ENCODE measurements at regions not wholly inside any gene's neighbourhood (a gene's known extent, or its start where the extent isn't known, plus 50 kb on each side); places are given as distances from the start of the nearest gene placed in this dataset.

GRCh38 chr17:53017227-53017626 is 805.5 kb upstream of the KIF2B start:
- Histone ChIP-seq H3K4me2 (ENCODE audit: low read length, poor library complexity, severe bottlenecking) (no peak overlapping the region), H3K14ac (ENCODE audit: low read length in 2 of 2) (no peak overlapping the region), H2BK12ac (ENCODE audit: low read length in 2 of 2) (no peak overlapping the region), H3K9me3 (ENCODE audit: control insufficient read depth, low read length) (peaks cover 7% of the 10 kb centered on the region), H2AK5ac (ENCODE audit: low read length, severe bottlenecking) (no peak overlapping the region), H3K9ac (ENCODE audit: low read length) (no peak overlapping the region), H3K79me1 (replicated peaks; ENCODE audit: low read length, poor library complexity, severe bottlenecking) (no peaks in the 10 kb centered on the region), H3K4me1 (ENCODE audit: control insufficient read depth, insufficient read depth, low read depth, low read length) (no peaks in the 10 kb centered on the region), H3K23ac (ENCODE audit: low read length in 2 of 2) (no peak overlapping the region), H4K91ac (ENCODE audit: low read length) (no peak overlapping the region), H2BK120ac (ENCODE audit: low read depth, low read length) (no peak overlapping the region), H4K8ac (ENCODE audit: low read length) (no peak overlapping the region), H3K18ac (ENCODE audit: low read depth in 1 of 2, low read length in 2 of 2) (no peak overlapping the region), H3K36me3 (ENCODE audit: control insufficient read depth in 1 of 2, insufficient read depth in 2 of 2, low read depth in 1 of 2, low read length in 2 of 2) (no peaks in the 10 kb centered on the region), H3K27me3 (ENCODE audit: control insufficient read depth in 1 of 2, insufficient read depth in 1 of 2, low read length in 2 of 2) (no peaks in the 10 kb centered on the region), H3K4me3 (ENCODE audit: insufficient read depth in 1 of 2, low read depth in 1 of 2, low read length in 2 of 2) (no peak overlapping the region), H2BK15ac (ENCODE audit: low read depth, poor library complexity, severe bottlenecking) (no peak overlapping the region), H3K27ac (ENCODE audit: low read length, poor library complexity, severe bottlenecking) (no peak overlapping the region), H3K4ac (ENCODE audit: low read depth in 1 of 2, low read length in 2 of 2) (no peak overlapping the region), H2AFZ (ENCODE audit: low read depth, low read length) (no peak overlapping the region), H2BK5ac (ENCODE audit: low read depth, low read length, poor library complexity, severe bottlenecking) (no peak overlapping the region)
- no peak for DNase-seq

GRCh38 chr17:53016085-53016484 is 806.6 kb upstream of the KIF2B start:
- Histone ChIP-seq H3K36me3 (ENCODE audit: control insufficient read depth in 1 of 2, insufficient read depth in 2 of 2, low read depth in 1 of 2, low read length in 2 of 2) (no peaks in the 10 kb centered on the region), H3K4ac (ENCODE audit: low read depth in 1 of 2, low read length in 2 of 2) (no peak overlapping the region), H3K79me1 (replicated peaks; ENCODE audit: low read length, poor library complexity, severe bottlenecking) (no peaks in the 10 kb centered on the region), H2BK12ac (ENCODE audit: low read length in 2 of 2) (no peak overlapping the region), H3K18ac (ENCODE audit: low read depth in 1 of 2, low read length in 2 of 2) (no peak overlapping the region), H3K9me3 (ENCODE audit: control insufficient read depth, low read length) (peaks cover 11% of the 10 kb centered on the region), H3K27ac (ENCODE audit: low read length, poor library complexity, severe bottlenecking) (no peak overlapping the region), H2AFZ (ENCODE audit: low read depth, low read length) (no peak overlapping the region), H2BK5ac (ENCODE audit: low read depth, low read length, poor library complexity, severe bottlenecking) (no peak overlapping the region), H3K9ac (ENCODE audit: low read length) (no peak overlapping the region), H3K4me3 (ENCODE audit: insufficient read depth in 1 of 2, low read depth in 1 of 2, low read length in 2 of 2) (no peak overlapping the region), H4K8ac (ENCODE audit: low read length) (no peak overlapping the region), H3K27me3 (ENCODE audit: control insufficient read depth in 1 of 2, insufficient read depth in 1 of 2, low read length in 2 of 2) (no peaks in the 10 kb centered on the region), H2BK120ac (ENCODE audit: low read depth, low read length) (no peak overlapping the region), H2BK15ac (ENCODE audit: low read depth, poor library complexity, severe bottlenecking) (no peak overlapping the region), H4K91ac (ENCODE audit: low read length) (no peak overlapping the region), H3K4me1 (ENCODE audit: control insufficient read depth, insufficient read depth, low read depth, low read length) (no peaks in the 10 kb centered on the region), H3K14ac (ENCODE audit: low read length in 2 of 2) (no peak overlapping the region), H3K23ac (ENCODE audit: low read length in 2 of 2) (no peak overlapping the region), H3K4me2 (ENCODE audit: low read length, poor library complexity, severe bottlenecking) (no peak overlapping the region), H2AK5ac (ENCODE audit: low read length, severe bottlenecking) (no peak overlapping the region)
- no peak for DNase-seq

GRCh38 chr17:53012364-53012763 is 810.4 kb upstream of the KIF2B start:
- H3K4ac ChIP-seq (ENCODE audit: low read depth in 1 of 2, low read length in 2 of 2): no peak overlapping the region
- no peaks in the 10 kb centered on the region for H3K4me1 ChIP-seq (ENCODE audit: control insufficient read depth, insufficient read depth, low read depth, low read length)
- H3K9me3 ChIP-seq (ENCODE audit: control insufficient read depth, low read length): peaks cover 4% of the 10 kb centered on the region
- no peak for DNase-seq
- H3K4me3 ChIP-seq (ENCODE audit: insufficient read depth in 1 of 2, low read depth in 1 of 2, low read length in 2 of 2): no peak overlapping the region
- no peak overlapping the region for H4K91ac ChIP-seq (ENCODE audit: low read length)
- H3K27ac ChIP-seq (ENCODE audit: low read length, poor library complexity, severe bottlenecking): no peak overlapping the region
- H2AK5ac ChIP-seq (ENCODE audit: low read length, severe bottlenecking): no peak overlapping the region
- WGBS: 33% methylated on average over 1 of the region's 2 CpGs
- H3K23ac ChIP-seq (ENCODE audit: low read length in 2 of 2): no peak overlapping the region
- no peak overlapping the region for H2BK15ac ChIP-seq (ENCODE audit: low read depth, poor library complexity, severe bottlenecking)
- no peak overlapping the region for H3K18ac ChIP-seq (ENCODE audit: low read depth in 1 of 2, low read length in 2 of 2)
- no peaks in the 10 kb centered on the region for H3K27me3 ChIP-seq (ENCODE audit: control insufficient read depth in 1 of 2, insufficient read depth in 1 of 2, low read length in 2 of 2)
- no peaks in the 10 kb centered on the region for H3K79me1 ChIP-seq (replicated peaks; ENCODE audit: low read length, poor library complexity, severe bottlenecking)
- H2BK12ac ChIP-seq (ENCODE audit: low read length in 2 of 2): no peak overlapping the region
- H3K9ac ChIP-seq (ENCODE audit: low read length): no peak overlapping the region
- H2BK120ac ChIP-seq (ENCODE audit: low read depth, low read length): no peak overlapping the region
- no peaks in the 10 kb centered on the region for H3K36me3 ChIP-seq (ENCODE audit: control insufficient read depth in 1 of 2, insufficient read depth in 2 of 2, low read depth in 1 of 2, low read length in 2 of 2)
- H2BK5ac ChIP-seq (ENCODE audit: low read depth, low read length, poor library complexity, severe bottlenecking): no peak overlapping the region
- no peak overlapping the region for H2AFZ ChIP-seq (ENCODE audit: low read depth, low read length)
- no peak overlapping the region for H3K14ac ChIP-seq (ENCODE audit: low read length in 2 of 2)
- H4K8ac ChIP-seq (ENCODE audit: low read length): no peak overlapping the region
- no peak overlapping the region for H3K4me2 ChIP-seq (ENCODE audit: low read length, poor library complexity, severe bottlenecking)

GRCh38 chr17:53006006-53006405 is 816.7 kb upstream of the KIF2B start:
- Histone ChIP-seq H3K4ac (ENCODE audit: low read depth in 1 of 2, low read length in 2 of 2) (no peak overlapping the region), H3K79me1 (replicated peaks; ENCODE audit: low read length, poor library complexity, severe bottlenecking) (no peaks in the 10 kb centered on the region), H2BK12ac (ENCODE audit: low read length in 2 of 2) (no peak overlapping the region), H3K9ac (ENCODE audit: low read length) (no peak overlapping the region), H4K91ac (ENCODE audit: low read length) (no peak overlapping the region), H2BK120ac (ENCODE audit: low read depth, low read length) (no peak overlapping the region), H2AFZ (ENCODE audit: low read depth, low read length) (no peak overlapping the region), H3K14ac (ENCODE audit: low read length in 2 of 2) (no peak overlapping the region), H3K9me3 (ENCODE audit: control insufficient read depth, low read length) (no peaks in the 10 kb centered on the region), H2BK15ac (ENCODE audit: low read depth, poor library complexity, severe bottlenecking) (no peak overlapping the region), H3K4me1 (ENCODE audit: control insufficient read depth, insufficient read depth, low read depth, low read length) (no peaks in the 10 kb centered on the region), H3K36me3 (ENCODE audit: control insufficient read depth in 1 of 2, insufficient read depth in 2 of 2, low read depth in 1 of 2, low read length in 2 of 2) (no peaks in the 10 kb centered on the region), H3K4me3 (ENCODE audit: insufficient read depth in 1 of 2, low read depth in 1 of 2, low read length in 2 of 2) (no peak overlapping the region), H2BK5ac (ENCODE audit: low read depth, low read length, poor library complexity, severe bottlenecking) (no peak overlapping the region), H3K27ac (ENCODE audit: low read length, poor library complexity, severe bottlenecking) (no peak overlapping the region), H3K4me2 (ENCODE audit: low read length, poor library complexity, severe bottlenecking) (no peak overlapping the region), H4K8ac (ENCODE audit: low read length) (no peak overlapping the region), H2AK5ac (ENCODE audit: low read length, severe bottlenecking) (no peak overlapping the region), H3K27me3 (ENCODE audit: control insufficient read depth in 1 of 2, insufficient read depth in 1 of 2, low read length in 2 of 2) (no peaks in the 10 kb centered on the region), H3K23ac (ENCODE audit: low read length in 2 of 2) (no peak overlapping the region), H3K18ac (ENCODE audit: low read depth in 1 of 2, low read length in 2 of 2) (no peak overlapping the region)
- WGBS: 47% methylated on average over 1 of the region's 1 CpG
- DNase-seq: no peak

All from mesenchymal stem cell (in vitro differentiated cells and primary cell).